COLO668 (cell line): ENCODE measurements at regions not wholly inside any gene's neighbourhood (a gene's known extent, or its start where the extent isn't known, plus 50 kb on each side); places are given as distances from the start of the nearest gene placed in this dataset.
"Not testable (repeated sequence)": the region's sequence is repeated elsewhere in the genome, so short reads cannot be mapped to it uniquely, and the experiment has no call there.

Experiments used
- DNase-seq: peaks from one replicate; lab custom pipeline; 2025; ENCODE audit not compliant: unreplicated experiment; lab: John Stamatoyannopoulos, UW

DNA sequence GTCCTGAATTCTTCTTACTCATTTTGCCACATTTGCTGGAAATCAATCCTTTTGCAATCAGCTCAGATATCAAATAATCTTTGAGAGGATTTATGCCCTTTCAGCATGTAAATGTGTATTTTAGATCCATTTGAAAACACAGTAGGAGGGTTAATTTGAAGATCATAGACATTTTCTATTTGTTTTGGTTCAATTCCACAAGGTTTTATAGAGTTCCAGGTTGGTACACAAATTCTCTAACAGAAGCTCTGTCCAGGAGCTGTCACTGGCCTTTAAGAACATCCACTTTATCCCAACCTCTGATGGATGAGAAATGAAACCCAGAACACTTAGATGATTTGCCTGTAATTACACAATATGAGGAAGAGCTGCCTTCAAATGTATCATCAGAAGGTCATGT lies 157.3 kb upstream of the CHAC2 start:
- DNase-seq = no peak

DNA sequence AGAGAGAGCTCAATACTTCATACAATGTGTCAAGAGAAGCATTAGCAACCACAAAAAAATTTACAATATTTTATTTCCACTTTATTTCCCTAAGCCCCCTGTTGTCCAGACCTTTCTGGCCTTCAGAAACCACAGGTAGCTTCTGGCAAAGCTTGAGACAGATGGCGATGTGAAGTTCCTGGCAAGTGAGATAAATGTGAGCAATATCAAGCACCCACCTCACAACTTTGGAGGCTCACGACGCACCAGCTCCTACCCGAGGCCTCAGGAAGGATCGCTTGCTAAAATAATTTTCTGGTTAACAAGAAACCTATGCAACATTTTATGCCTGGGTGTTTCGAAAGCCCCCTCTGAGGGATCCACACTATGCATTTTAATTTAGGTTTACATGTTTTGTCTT lies 158.1 kb upstream of the CHAC2 start:
- no peak for DNase-seq

DNA sequence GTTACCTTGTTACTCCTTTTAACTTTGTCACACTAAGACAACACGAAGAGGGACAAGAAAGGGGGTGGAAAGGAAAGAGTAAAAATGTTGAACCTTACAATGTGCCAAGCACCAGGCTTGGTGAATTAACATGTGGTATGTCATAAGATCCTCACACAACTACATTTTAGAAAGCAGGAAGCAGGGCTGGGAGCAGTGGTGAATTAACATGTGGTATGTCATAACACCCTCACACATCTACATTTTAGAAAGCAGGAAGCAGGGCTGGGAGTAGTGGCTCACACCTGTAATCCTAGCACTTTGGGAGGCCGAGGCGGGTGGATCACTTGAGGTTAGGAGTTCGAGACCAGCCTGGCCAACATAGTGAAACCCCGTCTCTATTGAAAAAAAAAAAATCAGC lies 159.3 kb upstream of the CHAC2 start:
- no peak for DNase-seq

DNA sequence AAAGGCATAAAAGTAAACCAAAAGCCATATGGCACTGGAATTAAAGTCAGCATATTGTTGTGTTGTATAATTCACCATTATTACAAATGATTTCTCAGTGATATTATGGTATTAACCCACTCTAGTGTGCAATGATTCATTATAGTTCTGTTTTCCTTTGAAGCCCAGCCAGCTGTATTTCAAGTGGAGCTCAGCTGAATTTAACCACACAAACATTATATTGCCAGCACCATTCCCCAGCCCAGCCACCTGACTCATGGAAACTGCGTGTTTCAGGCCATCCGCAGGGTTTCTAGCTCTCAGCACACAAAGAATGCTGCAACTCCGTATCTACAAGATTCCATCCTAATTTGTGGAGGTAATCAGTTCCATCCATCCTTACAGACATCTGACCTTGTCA lies 166.8 kb upstream of the CHAC2 start:
- DNase-seq = peak; percentile 10

DNA sequence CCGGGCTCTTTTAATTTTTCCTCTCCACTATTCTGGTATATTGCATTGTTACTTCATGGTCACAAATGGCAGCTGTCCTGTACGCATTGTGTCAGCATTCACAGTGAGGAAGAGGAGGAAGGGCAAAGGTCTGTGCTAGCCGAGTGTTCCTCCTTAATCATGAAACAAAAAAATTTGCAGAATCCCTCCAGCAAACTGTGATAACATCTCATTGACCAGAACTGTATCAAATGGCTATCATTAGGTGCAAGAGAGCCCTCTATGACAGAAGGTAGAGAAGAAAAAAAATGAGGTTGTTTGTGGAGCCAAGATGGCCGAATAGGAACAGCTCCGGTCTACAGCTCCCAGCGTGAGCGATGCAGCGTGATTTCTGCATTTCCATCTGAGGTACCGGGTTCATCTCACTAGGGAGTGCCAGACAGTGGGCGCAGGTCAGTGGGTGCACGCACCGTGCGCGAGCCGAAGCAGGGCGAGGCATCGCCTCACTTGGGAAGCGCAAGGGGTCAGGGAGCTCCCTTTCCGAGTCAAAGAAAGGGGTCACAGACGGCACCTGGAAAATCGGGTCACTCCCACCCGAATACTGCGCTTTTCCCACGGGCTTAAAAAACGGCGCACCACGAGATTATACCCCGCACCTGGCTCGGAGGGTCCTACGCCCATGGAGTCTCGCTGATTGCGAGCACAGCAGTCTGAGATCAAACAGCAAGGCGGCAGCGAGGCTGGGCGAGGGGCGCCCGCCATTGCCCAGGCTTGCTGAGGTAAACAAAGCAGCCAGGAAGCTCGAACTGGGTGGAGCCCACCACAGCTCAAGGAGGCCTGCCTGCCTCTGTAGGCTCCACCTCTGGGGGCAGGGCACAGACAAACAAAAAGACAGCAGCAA lies 180.6 kb upstream of the CHAC2 start:
- not testable (repeated sequence) for DNase-seq

DNA sequence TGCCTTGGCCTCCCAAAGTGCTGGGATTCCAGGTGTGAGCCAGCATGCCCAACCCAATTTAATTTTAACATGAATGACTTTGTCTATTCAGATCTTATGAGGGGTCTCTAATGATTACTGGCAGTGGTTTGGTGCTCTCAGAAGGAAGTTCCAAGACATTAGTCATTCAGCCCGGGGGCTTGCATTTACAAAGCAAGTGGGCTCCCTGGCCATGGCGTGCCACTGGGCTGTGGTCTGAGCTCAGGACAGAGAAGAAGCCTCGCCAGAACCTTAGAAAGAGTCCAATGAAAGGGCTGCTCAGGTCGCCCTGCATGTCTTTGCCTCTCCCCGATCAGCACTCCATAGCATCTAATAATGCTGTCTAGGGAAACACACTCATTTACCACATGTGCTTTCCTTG lies 182.6 kb upstream of the CHAC2 start:
- DNase-seq = no peak

DNA sequence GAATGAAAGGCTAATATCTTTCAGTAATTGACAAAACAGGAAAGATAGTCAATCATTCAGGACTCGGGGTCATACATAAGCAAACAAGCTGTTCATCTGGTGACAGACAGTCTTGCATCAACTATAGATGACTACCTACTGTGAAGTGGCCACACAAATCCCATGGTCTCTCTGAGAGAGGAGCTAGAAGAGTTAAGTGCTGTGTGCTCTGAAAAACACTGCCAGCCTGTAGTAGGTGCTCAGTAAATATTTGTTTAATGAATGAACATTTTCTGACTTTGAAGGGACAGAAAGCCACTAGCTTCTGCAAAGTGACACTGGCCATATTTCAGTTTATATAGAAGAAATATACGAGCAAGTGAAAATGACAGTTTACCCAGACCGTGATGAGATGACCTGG lies 184.0 kb upstream of the CHAC2 start:
- no peak for DNase-seq

DNA sequence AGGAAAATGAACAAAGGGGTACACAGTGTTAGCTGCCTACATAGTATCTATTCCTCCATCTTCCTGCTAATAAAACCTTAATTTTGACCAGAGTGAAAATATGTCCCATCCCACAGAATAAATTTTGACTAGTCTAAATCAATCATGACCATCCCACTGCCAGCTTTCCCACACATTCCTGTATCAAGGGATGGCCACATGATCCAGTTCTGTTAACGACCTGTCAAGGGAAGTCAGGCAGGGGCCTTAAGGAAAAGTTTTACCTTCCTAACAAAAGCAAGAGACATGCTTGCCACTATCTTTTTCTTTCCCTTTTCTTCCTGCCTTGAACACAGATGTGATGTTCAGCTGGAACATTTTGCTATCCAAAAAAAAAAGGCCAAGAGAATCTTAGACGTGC lies 185.0 kb upstream of the CHAC2 start:
- no peak for DNase-seq

DNA sequence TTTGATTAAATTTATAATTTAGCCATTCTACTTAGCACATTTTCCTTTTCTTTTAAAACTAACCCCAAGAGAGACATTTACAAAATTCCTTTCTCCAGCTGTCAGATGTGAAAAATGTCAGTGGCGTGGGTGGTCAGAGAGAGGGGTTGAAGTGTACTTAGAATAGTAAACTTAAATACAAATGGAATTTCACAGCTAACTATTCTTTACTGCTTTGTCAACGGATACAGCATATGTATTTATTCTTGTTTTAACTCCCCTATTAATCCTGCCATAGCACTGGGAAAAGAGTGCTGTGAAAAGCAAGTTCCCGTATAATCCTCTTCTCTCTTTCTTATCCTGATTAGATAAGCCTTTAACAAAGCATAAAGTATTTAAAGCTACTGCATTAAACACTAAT lies 191.4 kb upstream of the CHAC2 start:
- no peak for DNase-seq

DNA sequence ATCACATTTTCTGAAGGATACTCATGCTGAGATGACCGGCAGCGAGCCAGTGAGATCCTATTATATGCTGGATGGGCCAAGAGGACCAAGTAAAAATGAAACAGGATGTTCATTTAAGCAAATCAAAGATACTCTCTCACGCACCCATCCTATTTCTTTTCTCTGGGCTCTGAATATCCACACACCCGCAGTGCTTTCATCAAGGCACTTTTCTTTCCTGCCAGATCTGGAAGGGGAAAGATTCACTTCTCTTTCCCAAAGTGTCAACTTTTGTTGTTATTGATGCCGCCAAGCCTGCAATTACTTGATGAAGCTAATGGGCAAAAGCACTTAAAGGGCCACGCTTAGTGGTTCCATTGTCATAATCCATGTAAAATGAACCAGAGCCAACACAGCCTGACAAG lies 191.9 kb upstream of the CHAC2 start:
- no peak for DNase-seq

DNA sequence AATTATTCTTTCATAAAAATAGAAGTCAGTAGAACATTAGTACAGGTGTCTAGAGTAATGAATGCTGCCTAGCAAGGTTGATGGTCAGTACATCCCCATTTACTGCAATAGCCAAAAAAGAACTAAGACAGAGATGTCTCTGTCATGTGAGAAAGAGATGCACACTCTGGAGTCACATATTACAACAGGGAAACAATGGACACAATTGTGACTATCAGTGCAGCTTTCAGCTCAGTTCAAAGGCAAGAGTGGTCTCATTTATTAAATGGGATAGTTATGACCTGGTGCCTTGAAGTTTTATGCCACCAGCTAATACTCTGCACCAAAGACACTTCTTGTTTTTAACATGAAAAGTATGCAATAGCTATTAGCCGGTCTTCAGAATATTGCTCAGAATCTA lies 194.9 kb upstream of the CHAC2 start:
- no peak for DNase-seq

DNA sequence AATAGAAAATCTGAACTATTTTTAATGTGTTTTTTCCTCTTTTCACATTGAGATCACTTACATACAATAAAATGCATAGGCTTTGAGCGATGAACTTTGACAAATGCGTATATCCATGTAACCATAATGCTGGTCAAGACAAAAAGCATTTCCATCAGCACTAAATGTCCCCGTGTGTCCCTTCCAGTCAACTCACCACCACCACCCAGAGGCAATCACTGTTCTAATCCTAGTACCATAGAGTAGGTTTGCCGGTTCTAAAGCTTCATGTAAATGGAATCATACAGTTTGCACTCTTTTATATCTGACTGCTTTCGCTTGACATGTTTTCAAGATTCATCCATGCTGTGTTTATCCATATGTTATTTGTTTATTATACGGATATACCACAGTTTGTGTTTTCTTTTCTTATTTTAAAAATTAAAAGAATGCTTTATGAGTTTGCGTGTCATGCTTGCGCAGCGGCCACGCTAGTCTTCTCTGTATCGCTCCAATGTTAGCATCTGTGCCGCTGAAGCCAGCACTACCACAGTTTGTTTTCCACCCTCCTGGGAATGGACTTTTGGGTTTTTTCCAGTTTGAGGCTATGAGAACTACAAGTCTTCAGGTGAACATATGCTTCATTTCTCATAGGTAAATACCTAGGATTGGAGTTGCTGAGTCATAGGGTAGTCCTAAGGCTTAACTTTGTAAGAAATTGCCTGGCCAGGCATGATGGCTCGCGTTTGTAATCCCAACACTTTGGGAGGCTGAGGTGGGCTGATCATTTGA lies 197.5 kb upstream of the CHAC2 start:
- no peak for DNase-seq

DNA sequence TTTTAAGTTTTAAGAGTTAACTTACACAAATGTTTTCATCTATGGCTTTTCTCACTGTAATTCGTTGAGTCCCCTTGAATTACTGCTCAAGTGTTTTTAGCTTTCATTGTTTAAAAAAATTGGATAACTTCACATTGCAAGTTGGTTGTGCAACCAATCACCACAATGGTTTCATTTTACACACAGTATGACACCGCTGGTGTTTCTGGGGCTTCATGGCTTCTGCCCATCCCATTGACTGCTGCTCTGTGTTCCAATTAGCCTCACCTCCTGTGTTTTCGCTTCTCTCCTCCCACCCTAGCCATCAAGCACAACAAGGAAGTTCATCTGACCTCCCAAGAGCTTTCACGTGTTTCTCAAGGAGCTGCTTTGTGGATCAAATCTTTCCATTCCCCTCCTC lies 199.1 kb upstream of the CHAC2 start:
- no peak for DNase-seq

DNA sequence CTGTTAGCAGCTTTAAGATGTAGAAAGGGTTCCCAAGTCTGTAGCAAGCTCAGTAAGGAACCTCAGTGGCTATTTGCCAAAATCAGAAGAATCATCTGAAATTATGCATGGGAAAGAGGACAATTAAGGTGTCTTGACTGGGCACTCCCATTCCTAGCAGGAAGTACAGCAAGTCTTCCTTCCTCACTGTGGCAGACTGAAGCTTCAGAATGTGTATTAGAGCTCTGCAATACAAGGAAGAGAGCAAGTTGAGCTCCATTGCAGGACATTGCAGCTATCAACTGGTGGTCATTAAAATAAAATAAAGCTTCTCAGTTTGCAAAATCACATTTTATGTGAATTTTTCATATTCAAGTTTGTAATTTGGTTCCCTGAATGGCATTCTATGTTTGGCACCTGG lies 200.5 kb upstream of the CHAC2 start:
- DNase-seq = no peak

DNA sequence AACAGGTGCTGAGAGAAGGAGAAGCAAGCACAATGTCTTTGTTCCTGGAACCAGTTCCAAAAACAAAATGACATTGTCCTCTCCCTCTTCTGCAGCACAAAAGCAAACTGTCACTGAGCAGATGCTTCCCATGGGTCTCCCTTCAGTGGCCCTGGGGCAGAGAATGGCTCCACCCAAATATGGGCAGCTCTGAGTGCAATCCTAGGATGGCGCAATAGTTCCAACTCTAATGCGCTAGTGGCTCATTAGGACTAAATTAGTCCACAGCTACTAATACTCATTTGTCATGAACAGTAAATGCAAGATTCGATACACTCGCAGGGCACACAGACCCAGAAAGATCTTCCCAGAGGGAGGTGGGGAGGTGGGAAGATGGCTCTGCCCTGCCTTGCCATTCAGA lies 205.2 kb upstream of the CHAC2 start:
- DNase-seq = no peak

DNA sequence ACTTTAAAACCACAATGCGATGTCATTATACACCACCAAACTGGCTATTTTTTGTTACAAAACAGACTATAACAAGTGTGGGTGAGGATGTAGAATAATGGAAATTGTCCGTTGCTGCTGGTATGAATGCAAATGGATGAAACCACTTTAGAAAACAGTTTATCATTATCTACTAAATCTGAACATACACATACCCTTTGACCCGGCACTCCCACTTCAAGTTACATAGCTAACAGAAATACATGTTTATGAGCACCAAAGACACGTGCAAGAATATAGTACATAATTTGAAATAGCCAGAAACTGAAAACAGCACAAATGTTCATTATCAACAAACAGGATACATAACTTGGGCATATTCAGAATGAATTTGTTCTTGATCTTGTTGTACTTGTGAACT lies 206.4 kb upstream of the CHAC2 start:
- DNase-seq = no peak

DNA sequence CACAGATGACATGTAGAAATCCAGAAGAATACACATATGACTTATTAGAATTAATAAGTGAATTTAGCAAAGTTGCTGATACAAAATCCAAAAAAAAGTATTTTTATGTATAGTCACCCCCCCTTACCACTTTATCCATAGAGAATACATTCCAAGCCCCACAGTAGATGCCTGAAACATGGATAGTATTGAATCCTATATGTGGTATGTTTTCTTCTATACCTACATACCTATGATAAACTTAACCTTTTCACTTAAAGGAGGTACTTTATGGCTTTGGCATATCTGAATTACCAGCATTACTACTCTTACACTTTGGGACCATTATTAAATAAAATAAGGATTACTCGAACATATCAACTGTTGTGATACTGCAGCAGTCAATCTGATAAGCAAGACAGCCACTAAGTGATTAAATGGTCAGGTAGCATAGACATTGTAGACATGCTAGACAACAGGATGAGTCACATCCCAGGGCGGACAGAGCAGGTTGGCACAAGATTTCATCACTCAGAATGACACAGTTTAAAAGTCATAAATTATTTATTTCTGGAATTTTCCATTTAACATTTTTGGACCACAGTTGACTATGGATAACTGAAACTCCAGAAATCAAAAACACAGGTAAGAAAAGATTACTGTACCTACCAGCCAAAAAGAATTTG lies 208.2 kb upstream of the CHAC2 start:
- no peak for DNase-seq

DNA sequence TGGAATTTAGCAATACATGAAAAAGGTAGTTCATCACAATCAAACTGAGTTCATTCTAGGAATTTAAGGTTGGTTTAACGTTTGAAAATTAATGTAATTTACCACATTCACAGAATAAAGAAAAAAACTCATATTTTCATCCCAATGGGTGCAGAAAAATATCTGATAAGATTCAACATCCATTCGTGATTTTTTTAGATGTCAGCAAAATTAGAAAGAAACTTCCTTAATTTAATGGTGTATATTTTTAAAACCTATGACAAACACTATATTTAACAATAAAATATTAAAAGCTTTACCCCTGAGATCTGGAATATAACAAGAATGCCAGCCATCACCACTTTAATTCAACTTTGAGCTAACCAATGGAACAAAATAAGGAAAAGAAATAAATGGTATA lies 208.7 kb upstream of the CHAC2 start:
- no peak for DNase-seq

DNA sequence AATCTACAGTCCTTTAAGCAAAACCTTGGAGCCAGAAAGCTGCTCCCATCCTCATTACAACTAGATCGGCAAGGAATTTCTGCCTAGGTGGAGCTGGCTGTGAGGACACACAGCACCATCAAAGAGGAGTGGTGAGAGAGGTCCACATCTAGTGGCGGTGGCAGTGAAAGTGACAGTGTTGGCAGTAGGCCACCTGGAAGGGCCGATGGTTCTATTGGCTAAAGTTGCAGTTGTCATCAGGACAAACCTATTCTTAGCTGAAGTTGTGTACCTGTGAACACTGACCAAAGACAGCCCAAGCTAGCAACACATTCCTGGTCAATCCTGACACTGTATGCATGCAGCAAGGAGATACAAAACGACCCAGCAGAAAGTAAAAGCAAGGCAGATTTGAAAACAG lies 218.1 kb upstream of the CHAC2 start:
- DNase-seq = no peak

DNA sequence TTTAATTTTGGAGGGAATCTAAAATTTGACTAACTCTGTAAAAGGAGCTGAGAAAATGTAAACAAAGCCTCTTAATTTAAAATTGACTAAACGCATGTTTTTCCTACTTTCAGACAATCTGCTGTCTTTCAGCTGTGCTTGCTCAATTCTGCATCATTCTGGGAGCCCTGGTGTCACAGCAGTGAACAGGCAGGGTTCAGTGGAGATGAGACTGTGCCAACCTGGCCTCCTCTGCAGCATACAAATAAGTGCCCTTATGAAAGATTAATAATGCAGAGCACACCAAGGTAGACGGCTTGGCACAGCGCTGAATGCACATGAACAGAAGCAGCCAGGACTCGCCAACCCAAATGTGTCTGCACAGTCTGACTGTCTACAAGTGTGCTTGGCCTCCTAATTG lies 222.0 kb upstream of the CHAC2 start:
- no peak for DNase-seq

DNA sequence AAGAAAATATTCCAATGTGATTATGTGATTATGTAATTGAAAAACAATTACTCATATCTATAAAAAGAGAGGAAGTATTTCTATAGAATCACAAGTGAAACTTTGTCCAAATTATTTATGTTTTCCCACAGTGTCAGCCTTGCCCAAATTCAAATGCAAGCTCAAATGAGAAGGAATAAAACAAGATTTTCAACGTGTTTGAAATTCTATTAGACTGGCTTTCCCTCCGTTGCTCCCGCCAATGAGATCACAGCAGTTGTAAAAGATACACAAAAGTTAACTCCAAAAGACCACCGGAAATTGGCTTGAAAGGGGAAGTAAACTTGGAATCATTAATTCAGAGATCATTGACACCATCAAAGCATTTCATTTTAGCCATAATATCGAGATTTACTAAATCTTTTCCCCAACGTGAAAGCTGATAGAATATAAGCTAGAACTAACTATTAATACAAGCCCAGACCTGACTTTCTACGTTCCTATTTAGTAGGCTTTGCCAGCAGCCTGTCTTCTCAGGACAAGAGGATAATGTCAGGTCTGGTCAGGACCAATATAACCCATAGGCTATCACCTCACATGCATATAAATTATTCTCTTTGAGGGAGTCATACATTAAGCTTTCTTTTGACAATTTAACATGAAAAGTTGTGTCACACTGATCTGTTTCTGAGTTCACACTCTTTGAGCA lies 222.6 kb upstream of the CHAC2 start:
- DNase-seq = no peak
